HG02623 (cell line): ENCODE measurements at regions not wholly inside any gene's neighbourhood (a gene's known extent, or its start where the extent isn't known, plus 50 kb on each side); places are given as distances from the start of the nearest gene placed in this dataset.
"Not testable (repeated sequence)": the region's sequence is repeated elsewhere in the genome, so short reads cannot be mapped to it uniquely, and the experiment has no call there.

ENCODE experiments used
- ATAC-seq: cut with Tn5 transposase; IDR thresholded peaks from one replicate; pipeline ENCODE4 v1.9.1; 2021; ENCODE audit warnings: moderate library complexity; ENCODE audit not compliant: unreplicated experiment

- ATAC-seq: no peak
These were observed 1693.4 kb downstream of the NCAM2 start for GRCh38 chr21:22691658-22692057.

GRCh38 chr21:22703521-22703920 lies 1705.3 kb downstream of the NCAM2 start:
- ATAC-seq: no peak

- ATAC-seq: no peak
These were observed 1712.5 kb downstream of the NCAM2 start for GRCh38 chr21:22710721-22711120.

GRCh38 chr21:22711636-22712035 lies 1713.4 kb downstream of the NCAM2 start:
- no peak for ATAC-seq

- no peak for ATAC-seq
These were observed 1727.2 kb downstream of the NCAM2 start for GRCh38 chr21:22725436-22725835.

- no peak for ATAC-seq
These were observed 1729.9 kb downstream of the NCAM2 start for GRCh38 chr21:22728091-22728490.

- no peak for ATAC-seq
These were observed 1744.9 kb downstream of the NCAM2 start for GRCh38 chr21:22743085-22743484.

- no peak for ATAC-seq
These were observed 1756.5 kb downstream of the NCAM2 start for GRCh38 chr21:22754746-22755145.

GRCh38 chr21:22758478-22758877 lies 1760.3 kb downstream of the NCAM2 start:
- ATAC-seq: no peak

- ATAC-seq: no peak
These were observed 1764.3 kb downstream of the NCAM2 start for GRCh38 chr21:22762463-22762862.

- ATAC-seq: no peak
These were observed 1765.2 kb downstream of the NCAM2 start for GRCh38 chr21:22763442-22763841.

GRCh38 chr21:22764222-22764621 lies 1766.0 kb downstream of the NCAM2 start:
- ATAC-seq: no peak

- ATAC-seq: no peak
These were observed 1793.2 kb downstream of the NCAM2 start for GRCh38 chr21:22791376-22791775.

- ATAC-seq: no peak
These were observed 1793.9 kb downstream of the NCAM2 start for GRCh38 chr21:22791986-22792560.

- no peak for ATAC-seq
These were observed 1796.9 kb downstream of the NCAM2 start for GRCh38 chr21:22795091-22795490.

GRCh38 chr21:22795644-22796043 lies 1797.4 kb downstream of the NCAM2 start:
- ATAC-seq: no peak

GRCh38 chr21:22796147-22796546 lies 1797.9 kb downstream of the NCAM2 start:
- ATAC-seq: no peak

- no peak for ATAC-seq
These were observed 1805.9 kb downstream of the NCAM2 start for GRCh38 chr21:22804151-22804550.

- ATAC-seq: no peak
These were observed 1808.1 kb downstream of the NCAM2 start for GRCh38 chr21:22806278-22806677.

- ATAC-seq: no peak
These were observed 1815.0 kb downstream of the NCAM2 start for GRCh38 chr21:22813201-22813600.

GRCh38 chr21:22818681-22819485 lies 1820.7 kb downstream of the NCAM2 start:
- not testable (repeated sequence) for ATAC-seq

- no peak for ATAC-seq
These were observed 1829.2 kb downstream of the NCAM2 start for GRCh38 chr21:22827422-22827821.

GRCh38 chr21:22842875-22843274 lies 1844.7 kb downstream of the NCAM2 start:
- no peak for ATAC-seq
